Hepatocyte (in vitro differentiated cells): ENCODE measurements at regions not wholly inside any gene's neighbourhood (a gene's known extent, or its start where the extent isn't known, plus 50 kb on each side); places are given as distances from the start of the nearest gene placed in this dataset.

Experiments used
- EZH2 ChIP-seq: fragments of 200-600 bp; sonication (generic); IDR thresholded peaks from 2 replicates; pipeline ENCODE4 v1.6.1; 2016; ENCODE audit warnings: antibody characterized with exemption, mild to moderate bottlenecking, borderline replicate concordance
- EZH2phosphoT487 ChIP-seq: fragments of 200-600 bp; sonication (generic); IDR thresholded peaks from one replicate; pipeline ENCODE4 v1.6.1; 2018; ENCODE audit warnings: antibody characterized with exemption, mild to moderate bottlenecking, low read depth, moderate library complexity; ENCODE audit not compliant: unreplicated experiment, severe bottlenecking
- TF ChIP-seq, protein P1 (sequence below): fragments of 200-600 bp; sonication (generic); IDR thresholded peaks from 2 replicates; pipeline ENCODE4 v1.5.1; 2016; ENCODE audit warnings: antibody characterized with exemption, mild to moderate bottlenecking; ENCODE audit not compliant: poor library complexity

DNA sequence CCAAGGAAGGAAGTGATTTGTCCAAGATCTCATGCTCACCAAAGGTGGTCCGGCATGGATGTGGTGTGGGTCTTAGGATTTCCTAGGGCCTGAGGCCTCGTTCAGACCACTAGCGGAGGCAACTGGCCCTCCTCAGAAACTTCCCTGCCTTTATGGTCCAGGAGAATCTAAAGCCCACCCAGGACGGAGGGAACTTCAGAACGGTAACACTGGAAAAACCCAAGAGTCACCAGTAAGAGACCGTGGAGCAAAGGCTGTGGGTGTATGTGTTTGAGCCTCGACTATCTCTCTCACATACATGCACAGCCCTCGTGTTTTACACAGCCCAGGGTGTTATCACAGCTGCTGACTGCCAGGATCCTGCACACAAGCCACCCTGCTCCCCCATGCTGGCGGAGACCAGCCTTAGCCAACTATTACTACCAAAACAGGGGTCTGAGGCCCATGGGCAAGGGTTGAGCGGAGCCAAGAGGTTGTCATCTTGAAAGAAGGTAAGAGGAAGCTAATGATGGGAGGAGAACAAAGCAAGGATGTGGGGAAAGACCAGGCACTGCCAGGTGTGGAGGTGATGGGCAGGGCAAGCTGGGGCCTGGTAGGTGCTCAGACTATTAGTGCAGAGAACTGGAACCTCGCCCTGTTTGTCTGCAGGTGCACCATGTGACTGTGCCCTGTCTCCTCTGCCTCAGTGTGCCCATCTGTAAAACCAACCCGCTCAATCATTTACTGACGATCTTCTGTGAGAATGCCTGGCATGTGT is 170.2 kb upstream of the ZMIZ1 start:
- TF ChIP-seq EZH2phosphoT487: no peak
- TF ChIP-seq, protein P1, sequence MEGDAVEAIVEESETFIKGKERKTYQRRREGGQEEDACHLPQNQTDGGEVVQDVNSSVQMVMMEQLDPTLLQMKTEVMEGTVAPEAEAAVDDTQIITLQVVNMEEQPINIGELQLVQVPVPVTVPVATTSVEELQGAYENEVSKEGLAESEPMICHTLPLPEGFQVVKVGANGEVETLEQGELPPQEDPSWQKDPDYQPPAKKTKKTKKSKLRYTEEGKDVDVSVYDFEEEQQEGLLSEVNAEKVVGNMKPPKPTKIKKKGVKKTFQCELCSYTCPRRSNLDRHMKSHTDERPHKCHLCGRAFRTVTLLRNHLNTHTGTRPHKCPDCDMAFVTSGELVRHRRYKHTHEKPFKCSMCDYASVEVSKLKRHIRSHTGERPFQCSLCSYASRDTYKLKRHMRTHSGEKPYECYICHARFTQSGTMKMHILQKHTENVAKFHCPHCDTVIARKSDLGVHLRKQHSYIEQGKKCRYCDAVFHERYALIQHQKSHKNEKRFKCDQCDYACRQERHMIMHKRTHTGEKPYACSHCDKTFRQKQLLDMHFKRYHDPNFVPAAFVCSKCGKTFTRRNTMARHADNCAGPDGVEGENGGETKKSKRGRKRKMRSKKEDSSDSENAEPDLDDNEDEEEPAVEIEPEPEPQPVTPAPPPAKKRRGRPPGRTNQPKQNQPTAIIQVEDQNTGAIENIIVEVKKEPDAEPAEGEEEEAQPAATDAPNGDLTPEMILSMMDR: no peak
- no peak for TF ChIP-seq EZH2
